ENCODE measurements at regions not wholly inside any gene's neighbourhood (a gene's known extent, or its start where the extent isn't known, plus 50 kb on each side); places are given as distances from the start of the nearest gene placed in this dataset.

- TF ChIP-seq CTCF (IDR thresholded peaks at IDR 0.05; ENCODE audit: low read depth, low read length, poor library complexity, severe bottlenecking) (no peak), EZH2phosphoT487 (IDR thresholded peaks at IDR 0.05; ENCODE audit: borderline replicate concordance, low read length) (no peak)
Measured at GRCh38 chr7:119890631-119891030, 382.3 kb upstream of the KCND2 start.

Measured in DOHH2 (cell line).